ENCODE measurements at regions not wholly inside any gene's neighbourhood (a gene's known extent, or its start where the extent isn't known, plus 50 kb on each side); places are given as distances from the start of the nearest gene placed in this dataset.

GRCh38 chr13:54018485-54018884, 989.9 kb downstream of the OLFM4 start:
- Histone ChIP-seq H3K27ac (ENCODE audit: low read length) (no peak overlapping the region), H3K9ac (ENCODE audit: low read length) (no peak overlapping the region), H4K20me1 (ENCODE audit: insufficient read depth) (no peaks in the 10 kb centered on the region), H3F3A (ENCODE audit: insufficient read depth, low read length, poor library complexity, severe bottlenecking) (peaks cover 4% of the 10 kb centered on the region), H3K36me3 (ENCODE audit: insufficient read depth, low read length) (no peaks in the 10 kb centered on the region), H2AFZ (ENCODE audit: low read depth, low read length) (no peak overlapping the region), H3K9me3 (ENCODE audit: low read length) (no peaks in the 10 kb centered on the region), H3K4me2 (ENCODE audit: low read length) (no peak overlapping the region), H3K27me3 (ENCODE audit: insufficient read depth, low read depth, low read length) (no peaks in the 10 kb centered on the region), H3K79me2 (replicated peaks; ENCODE audit: insufficient read depth, low read length) (no peaks in the 10 kb centered on the region), H3K9me2 (ENCODE audit: insufficient read depth, low read length) (no peaks in the 10 kb centered on the region), H3K4me3 (ENCODE audit: low read length) (no peak overlapping the region)
- TF ChIP-seq TAF1 (IDR thresholded peaks at IDR 0.05; ENCODE audit: low read depth) (no peak), RAD21 (conservative IDR thresholded peaks at IDR 0.05) (no peak), CTCF (IDR thresholded peaks at IDR 0.05; ENCODE audit: poor library complexity, severe bottlenecking) (no peak), POLR2AphosphoS5 (IDR thresholded peaks at IDR 0.05) (no peak), MXI1 (conservative IDR thresholded peaks at IDR 0.05; ENCODE audit: poor library complexity, severe bottlenecking) (no peak)

GRCh38 chr13:54029226-54029625, 1000.6 kb downstream of the OLFM4 start:
- Histone ChIP-seq H3K27me3 (ENCODE audit: insufficient read depth, low read depth, low read length) (no peaks in the 10 kb centered on the region), H3F3A (ENCODE audit: insufficient read depth, low read length, poor library complexity, severe bottlenecking) (no peaks in the 10 kb centered on the region), H3K9ac (ENCODE audit: low read length) (no peak overlapping the region), H3K4me2 (ENCODE audit: low read length) (no peak overlapping the region), H2AFZ (ENCODE audit: low read depth, low read length) (no peak overlapping the region), H3K36me3 (ENCODE audit: insufficient read depth, low read length) (no peaks in the 10 kb centered on the region), H3K9me3 (ENCODE audit: low read length) (peaks cover 6% of the 10 kb centered on the region), H3K79me2 (replicated peaks; ENCODE audit: insufficient read depth, low read length) (no peaks in the 10 kb centered on the region), H3K4me3 (ENCODE audit: low read length) (no peak overlapping the region), H4K20me1 (ENCODE audit: insufficient read depth) (no peaks in the 10 kb centered on the region), H3K27ac (ENCODE audit: low read length) (no peak overlapping the region), H3K9me2 (ENCODE audit: insufficient read depth, low read length) (no peaks in the 10 kb centered on the region)
- TF ChIP-seq REST (IDR thresholded peaks at IDR 0.05; ENCODE audit: borderline replicate concordance) (no peak), EZH2 (IDR thresholded peaks at IDR 0.05; ENCODE audit: borderline replicate concordance, insufficient read depth, low read length, poor library complexity, severe bottlenecking) (no peak), SMC3 (conservative IDR thresholded peaks at IDR 0.05; ENCODE audit: poor library complexity) (no peak), CTCF (IDR thresholded peaks at IDR 0.05; ENCODE audit: poor library complexity, severe bottlenecking) (no peak), RAD21 (conservative IDR thresholded peaks at IDR 0.05) (no peak), TAF1 (IDR thresholded peaks at IDR 0.05; ENCODE audit: low read depth) (no peak), EP300 (conservative IDR thresholded peaks at IDR 0.05; ENCODE audit: poor library complexity, severe bottlenecking) (no peak), POLR2AphosphoS5 (IDR thresholded peaks at IDR 0.05) (no peak), MXI1 (conservative IDR thresholded peaks at IDR 0.05; ENCODE audit: poor library complexity, severe bottlenecking) (no peak)
